GM12872 (cell line): ENCODE measurements at regions not wholly inside any gene's neighbourhood (a gene's known extent, or its start where the extent isn't known, plus 50 kb on each side); places are given as distances from the start of the nearest gene placed in this dataset.

Experiments
- TF ChIP-seq, protein P1 (sequence below): IDR thresholded peaks from 3 replicates; pipeline ENCODE4 v1.5.1; 2011; ENCODE audit warnings: low read depth, mild to moderate bottlenecking, low read length, moderate library complexity; ENCODE audit not compliant: insufficient read depth

DNA sequence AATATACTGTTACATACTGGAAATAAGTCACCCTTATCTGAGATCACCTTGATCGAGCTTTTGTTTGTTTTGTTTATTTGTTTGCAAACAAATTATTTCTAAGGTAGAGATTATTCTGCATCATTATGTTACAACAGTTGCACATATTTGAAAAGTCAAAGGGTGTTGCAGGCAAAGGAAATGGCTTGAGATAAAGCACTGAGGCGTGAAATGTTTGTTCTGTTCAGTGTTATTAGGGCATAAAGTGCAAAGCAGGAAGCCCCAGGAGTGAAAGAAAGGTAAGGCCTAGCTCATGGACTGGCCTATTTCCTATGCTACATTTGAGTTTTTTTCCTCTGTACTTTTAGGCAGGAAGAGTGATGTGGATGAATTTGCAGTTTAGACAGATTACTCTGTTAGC is 1815.6 kb upstream of the LRRTM1 start:
- TF ChIP-seq, protein P1, sequence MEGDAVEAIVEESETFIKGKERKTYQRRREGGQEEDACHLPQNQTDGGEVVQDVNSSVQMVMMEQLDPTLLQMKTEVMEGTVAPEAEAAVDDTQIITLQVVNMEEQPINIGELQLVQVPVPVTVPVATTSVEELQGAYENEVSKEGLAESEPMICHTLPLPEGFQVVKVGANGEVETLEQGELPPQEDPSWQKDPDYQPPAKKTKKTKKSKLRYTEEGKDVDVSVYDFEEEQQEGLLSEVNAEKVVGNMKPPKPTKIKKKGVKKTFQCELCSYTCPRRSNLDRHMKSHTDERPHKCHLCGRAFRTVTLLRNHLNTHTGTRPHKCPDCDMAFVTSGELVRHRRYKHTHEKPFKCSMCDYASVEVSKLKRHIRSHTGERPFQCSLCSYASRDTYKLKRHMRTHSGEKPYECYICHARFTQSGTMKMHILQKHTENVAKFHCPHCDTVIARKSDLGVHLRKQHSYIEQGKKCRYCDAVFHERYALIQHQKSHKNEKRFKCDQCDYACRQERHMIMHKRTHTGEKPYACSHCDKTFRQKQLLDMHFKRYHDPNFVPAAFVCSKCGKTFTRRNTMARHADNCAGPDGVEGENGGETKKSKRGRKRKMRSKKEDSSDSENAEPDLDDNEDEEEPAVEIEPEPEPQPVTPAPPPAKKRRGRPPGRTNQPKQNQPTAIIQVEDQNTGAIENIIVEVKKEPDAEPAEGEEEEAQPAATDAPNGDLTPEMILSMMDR: no peak

- TF ChIP-seq, protein P1: no peak
These were observed 1804.9 kb upstream of the LRRTM1 start for GRCh38 chr2:82109418-82109817.

DNA sequence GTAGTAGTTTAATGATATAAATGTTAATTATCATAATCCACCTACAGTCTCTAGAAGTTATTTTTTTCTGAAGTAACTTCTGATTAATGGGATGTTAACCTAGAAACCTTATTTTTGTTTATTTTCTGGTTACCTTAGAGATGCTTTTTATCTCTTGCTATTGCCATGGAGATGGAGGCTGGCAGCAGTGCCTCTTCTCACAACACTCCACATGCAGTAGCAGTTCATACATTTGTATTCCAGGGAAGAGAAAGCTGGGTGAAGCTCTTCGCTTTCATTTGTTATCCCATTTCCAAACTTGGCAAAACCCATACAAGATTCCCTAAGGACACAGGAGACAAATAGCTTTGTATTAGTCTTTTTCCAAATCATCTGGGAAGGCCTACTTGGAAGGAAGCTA is 1794.1 kb upstream of the LRRTM1 start:
- TF ChIP-seq, protein P1: no peak

GRCh38 chr2:82089518-82089917 is 1785.0 kb upstream of the LRRTM1 start:
- TF ChIP-seq, protein P1: no peak

- TF ChIP-seq, protein P1: no peak
These were observed 1780.3 kb upstream of the LRRTM1 start for GRCh38 chr2:82084679-82085392.

GRCh38 chr2:82075875-82076274 is 1771.3 kb upstream of the LRRTM1 start:
- TF ChIP-seq, protein P1: no peak

GRCh38 chr2:82062463-82062862 is 1757.9 kb upstream of the LRRTM1 start:
- TF ChIP-seq, protein P1: no peak
